HG03558 (cell line): ENCODE measurements at regions not wholly inside any gene's neighbourhood (a gene's known extent, or its start where the extent isn't known, plus 50 kb on each side); places are given as distances from the start of the nearest gene placed in this dataset.

Experiments
- ATAC-seq: cut with Tn5 transposase; IDR thresholded peaks from one replicate; pipeline ENCODE4 v1.9.1; 2021; ENCODE audit warnings: moderate number of reproducible peaks; ENCODE audit not compliant: unreplicated experiment; ENCODE audit errors: extremely low read depth

DNA sequence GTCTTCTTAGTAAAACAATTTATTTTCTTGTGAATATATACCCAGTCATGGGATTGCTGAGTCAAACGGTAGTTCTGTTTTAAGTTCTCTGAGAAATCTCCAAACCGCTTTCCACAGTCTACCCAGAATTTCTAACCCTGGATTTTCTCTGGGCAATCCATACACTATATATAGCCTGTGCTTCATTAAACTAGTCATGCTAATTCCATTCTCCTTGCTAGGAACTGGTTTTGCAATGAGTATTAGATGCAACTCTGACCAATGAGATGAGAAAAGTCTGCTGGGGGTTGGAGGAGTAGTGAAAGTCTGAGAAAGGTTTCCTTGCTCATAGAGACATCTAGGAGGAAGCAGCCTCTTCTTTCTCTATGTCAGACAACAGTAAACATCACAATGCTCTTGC is 196.1 kb upstream of the CDKN3 start:
- ATAC-seq = no peak

DNA sequence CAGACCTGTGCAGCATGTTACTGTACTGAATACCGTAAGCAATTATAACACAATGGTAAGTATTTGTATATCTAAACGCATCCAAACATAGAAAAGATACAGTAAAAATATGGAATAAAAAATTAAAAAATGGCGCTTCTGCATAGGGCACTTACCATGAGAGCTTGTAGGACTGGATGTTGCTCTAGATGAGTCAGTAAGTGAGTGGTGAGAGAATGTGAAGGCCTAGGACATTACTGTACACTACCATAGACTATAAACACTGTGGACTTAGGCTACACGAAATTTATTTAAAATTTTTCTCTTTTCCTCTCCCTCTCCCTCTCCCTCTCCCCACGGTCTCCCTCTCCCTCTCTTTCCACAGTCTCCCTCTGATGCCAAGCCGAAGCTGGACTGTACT is 194.5 kb upstream of the CDKN3 start:
- ATAC-seq = no peak

DNA sequence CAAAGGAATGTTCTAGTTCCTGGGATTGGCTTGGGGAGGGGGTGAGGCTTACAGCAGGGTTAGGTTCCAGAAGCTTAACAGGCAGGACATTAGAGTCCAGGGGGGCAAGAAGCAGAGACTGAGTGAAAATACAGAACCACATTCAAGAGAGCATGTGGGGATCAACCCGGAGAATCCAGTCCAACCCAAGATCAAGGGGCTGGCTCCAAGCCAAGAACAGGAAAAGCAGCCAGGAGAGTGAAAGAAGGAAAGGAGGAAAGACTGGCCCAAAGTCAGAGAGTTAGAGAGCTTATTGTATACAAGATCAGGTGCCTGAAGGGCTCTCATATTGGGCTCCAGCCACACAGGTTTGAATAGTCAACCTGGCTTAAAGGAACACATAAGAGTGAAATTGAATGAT is 190.3 kb upstream of the CDKN3 start:
- no peak for ATAC-seq

DNA sequence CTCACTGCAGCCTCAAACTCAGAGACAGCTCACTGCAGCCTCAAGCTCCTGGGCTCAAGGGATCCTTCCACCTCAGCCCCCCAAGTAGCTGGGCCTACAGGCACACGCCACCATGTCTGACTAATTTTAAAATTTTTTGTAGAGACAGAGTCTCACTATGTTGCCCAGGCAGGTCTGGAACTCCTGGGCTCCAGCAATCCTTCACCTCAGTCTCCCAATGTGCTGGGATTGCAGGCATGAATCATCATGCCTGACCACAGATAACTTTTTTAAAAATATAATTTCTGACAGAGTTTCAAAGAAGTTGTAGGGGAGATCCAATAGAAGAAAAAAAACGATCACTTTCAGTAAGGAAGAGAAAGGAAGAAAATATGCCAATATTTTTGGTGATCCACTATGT is 189.7 kb upstream of the CDKN3 start:
- no peak for ATAC-seq

- no peak for ATAC-seq
Observed at GRCh38 chr14:54207476-54208462, 189.0 kb upstream of the CDKN3 start.

DNA sequence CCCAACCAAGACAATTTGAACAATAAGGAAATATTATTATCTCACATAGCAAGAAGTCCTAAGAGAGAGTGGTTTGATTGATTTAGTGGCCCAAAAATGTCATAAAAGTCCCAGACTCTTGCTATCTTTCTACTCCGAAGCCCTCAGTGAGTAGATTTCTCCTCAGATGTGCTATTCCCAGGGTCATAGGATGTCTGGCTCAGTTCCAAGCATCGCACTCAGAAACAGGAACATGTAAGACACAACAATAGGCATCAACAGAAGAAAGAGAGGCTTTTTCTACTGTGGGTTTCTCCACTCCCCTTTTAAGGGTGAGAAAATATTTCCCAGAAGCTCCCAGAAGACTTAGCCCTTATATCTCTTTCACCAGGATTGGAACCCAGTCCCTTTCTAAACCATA is 188.1 kb upstream of the CDKN3 start:
- no peak for ATAC-seq

DNA sequence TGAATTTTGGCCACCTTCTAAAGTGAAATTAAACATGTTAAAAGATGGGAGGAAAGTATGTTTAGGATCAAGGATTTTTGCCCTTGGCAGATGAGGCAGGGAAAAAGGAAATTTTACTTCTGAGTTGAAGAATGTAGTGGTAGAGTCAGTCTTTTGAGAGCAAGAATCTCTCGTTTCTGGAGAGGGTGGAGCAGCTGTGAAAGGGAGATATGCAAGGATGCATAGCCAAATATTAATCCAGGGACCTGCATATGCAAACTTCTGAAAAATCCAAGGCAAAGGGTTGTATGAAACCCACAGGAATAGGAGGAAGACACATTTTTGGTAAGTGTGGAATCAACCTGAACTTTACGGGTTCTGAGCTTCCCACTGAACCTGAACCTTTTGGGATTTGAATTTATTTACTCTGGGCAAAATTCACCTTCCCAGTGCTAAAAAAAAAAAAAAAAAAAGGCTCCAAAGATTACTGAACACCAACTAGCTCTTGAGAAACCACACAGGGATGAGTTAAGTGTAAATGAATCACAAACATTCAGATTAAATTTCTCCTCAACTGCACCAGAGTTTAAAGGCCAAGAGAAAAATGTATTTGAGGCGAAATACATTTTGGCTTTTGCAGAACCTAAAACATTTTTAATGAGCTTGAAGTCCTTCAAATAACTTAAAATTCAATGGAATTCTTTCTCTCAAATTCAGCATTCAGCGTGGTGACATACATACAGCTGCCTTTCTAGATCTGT is 187.1 kb upstream of the CDKN3 start:
- ATAC-seq = no peak

- ATAC-seq = no peak
Observed at GRCh38 chr14:54211551-54212308, 185.1 kb upstream of the CDKN3 start.

- ATAC-seq = no peak
Observed at GRCh38 chr14:54213536-54213935, 183.3 kb upstream of the CDKN3 start.

DNA sequence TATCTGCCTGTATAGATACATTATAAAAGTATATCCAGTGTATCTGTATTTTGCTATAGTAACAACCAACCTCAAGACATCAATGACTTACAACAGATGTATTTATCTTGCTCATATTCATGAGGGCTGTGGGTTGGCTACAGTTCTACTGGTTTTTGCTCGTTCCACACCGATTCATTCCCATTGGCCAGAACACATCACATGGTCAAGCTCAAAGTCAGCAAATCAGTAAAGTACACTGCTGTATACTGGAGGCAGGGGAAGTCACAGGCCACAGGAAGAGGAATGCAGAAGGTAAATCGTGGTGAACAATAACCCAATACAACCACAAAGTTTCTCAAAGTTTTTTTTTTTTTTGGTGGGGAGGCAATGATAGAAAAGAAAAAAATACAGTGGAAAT is 180.0 kb upstream of the CDKN3 start:
- no peak for ATAC-seq

- ATAC-seq = no peak
Observed at GRCh38 chr14:54219261-54220070, 177.3 kb upstream of the CDKN3 start.

- ATAC-seq = no peak
Observed at GRCh38 chr14:54220071-54220703, 176.6 kb upstream of the CDKN3 start.

- no peak for ATAC-seq
Observed at GRCh38 chr14:54220704-54221431, 175.9 kb upstream of the CDKN3 start.

- no peak for ATAC-seq
Observed at GRCh38 chr14:54221432-54221803, 175.4 kb upstream of the CDKN3 start.

- ATAC-seq = no peak
Observed at GRCh38 chr14:54221971-54222370, 174.8 kb upstream of the CDKN3 start.

DNA sequence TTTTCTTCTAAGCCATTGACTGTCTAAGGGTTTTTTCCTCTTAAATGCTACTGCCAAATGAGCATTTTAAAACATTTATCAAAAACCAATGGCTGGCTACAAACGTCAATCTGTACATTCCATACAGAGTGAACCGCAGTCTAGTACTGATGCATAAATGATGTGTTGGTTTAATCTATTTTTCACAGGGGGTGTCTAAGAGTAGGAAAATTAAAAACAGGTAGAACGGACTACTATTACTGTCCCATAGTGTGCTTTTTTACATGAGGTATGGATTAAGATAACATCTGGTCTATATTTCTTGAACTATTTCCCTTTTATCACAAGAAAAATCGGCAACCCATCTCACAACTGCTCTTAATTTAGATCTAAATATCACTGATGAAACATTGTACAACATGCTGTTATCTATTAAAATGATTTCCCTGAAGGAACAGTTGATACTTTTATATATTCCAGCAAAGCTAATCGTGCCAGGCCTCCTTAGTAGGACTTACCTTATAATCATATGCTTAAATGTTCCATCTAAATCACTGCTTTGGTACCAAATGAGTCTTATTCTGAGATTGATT is 172.9 kb upstream of the CDKN3 start:
- ATAC-seq = no peak

GRCh38 chr14:54225457-54226060 is 171.2 kb upstream of the CDKN3 start:
- no peak for ATAC-seq

DNA sequence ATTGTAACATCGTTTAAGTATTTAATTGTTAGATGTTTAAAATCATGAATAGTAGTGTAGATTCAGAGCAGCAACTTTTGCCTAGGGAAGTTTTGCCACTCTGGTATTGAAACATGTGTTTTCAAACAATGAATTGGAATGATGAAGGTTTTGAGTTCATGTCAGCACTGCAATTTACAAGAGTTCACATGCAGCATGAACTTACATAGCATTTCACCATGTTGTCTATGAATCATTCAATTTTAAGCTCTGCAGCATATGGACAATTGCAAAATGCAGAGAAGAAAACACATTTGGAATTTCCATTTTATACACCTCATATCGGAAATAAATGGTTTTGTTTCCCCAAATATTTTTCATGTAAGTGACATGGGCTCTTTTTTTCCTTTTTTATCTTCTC is 170.7 kb upstream of the CDKN3 start:
- no peak for ATAC-seq
